ENCODE measurements at regions not wholly inside any gene's neighbourhood (a gene's known extent, or its start where the extent isn't known, plus 50 kb on each side); places are given as distances from the start of the nearest gene placed in this dataset.

GRCh38 chr14:49451938-49452337, 134.2 kb downstream of the RPS29 start:
- TF ChIP-seq CTCF (IDR thresholded peaks at IDR 0.05) (no peak), POLR2A (IDR thresholded peaks at IDR 0.05) (no peak)

Measured in adrenal gland (tissue), 5 donors.